ENCODE measurements at regions not wholly inside any gene's neighbourhood (a gene's known extent, or its start where the extent isn't known, plus 50 kb on each side); places are given as distances from the start of the nearest gene placed in this dataset.

- no peak overlapping the region for H3K4me3 ChIP-seq
- H3K36me3 ChIP-seq: no peaks in the 10 kb centered on the region
- H3K27ac ChIP-seq: no peak overlapping the region
- TF ChIP-seq POLR2A (IDR thresholded peaks at IDR 0.05) (no peak), CTCF (IDR thresholded peaks at IDR 0.05) (no peak)
- no peak for DNase-seq
- no peaks in the 10 kb centered on the region for H3K9me3 ChIP-seq
- no peaks in the 10 kb centered on the region for H3K27me3 ChIP-seq
- no peaks in the 10 kb centered on the region for H3K4me1 ChIP-seq
These were observed 312.7 kb upstream of the CCL2 start for GRCh38 chr17:33942414-33942813.

GRCh38 chr17:33944412-33944811, 310.7 kb upstream of the CCL2 start:
- no peak for TF ChIP-seq POLR2A (IDR thresholded peaks at IDR 0.05)
- TF ChIP-seq CTCF (IDR thresholded peaks at IDR 0.05): no peak
- Histone ChIP-seq H3K9me3 (no peaks in the 10 kb centered on the region), H3K4me1 (no peaks in the 10 kb centered on the region), H3K27me3 (no peaks in the 10 kb centered on the region), H3K36me3 (no peaks in the 10 kb centered on the region), H3K27ac (no peak overlapping the region), H3K4me3 (no peak overlapping the region)
- DNase-seq: no peak

- no peak for TF ChIP-seq POLR2A (IDR thresholded peaks at IDR 0.05)
- no peak for TF ChIP-seq CTCF (IDR thresholded peaks at IDR 0.05)
- Histone ChIP-seq H3K9me3 (no peaks in the 10 kb centered on the region), H3K27ac (no peak overlapping the region), H3K36me3 (no peaks in the 10 kb centered on the region), H3K4me1 (no peaks in the 10 kb centered on the region), H3K27me3 (no peaks in the 10 kb centered on the region), H3K4me3 (no peak overlapping the region)
- no peak for DNase-seq
These were observed 310.3 kb upstream of the CCL2 start for GRCh38 chr17:33944826-33945225.

GRCh38 chr17:33945646-33946546, 309.2 kb upstream of the CCL2 start:
- H3K36me3 ChIP-seq: no peaks in the 10 kb centered on the region
- no peak overlapping the region for H3K4me3 ChIP-seq
- H3K9me3 ChIP-seq: no peaks in the 10 kb centered on the region
- H3K27me3 ChIP-seq: no peaks in the 10 kb centered on the region
- no peaks in the 10 kb centered on the region for H3K4me1 ChIP-seq
- no peak for DNase-seq
- no peak for TF ChIP-seq POLR2A (IDR thresholded peaks at IDR 0.05)
- no peak for TF ChIP-seq CTCF (IDR thresholded peaks at IDR 0.05)
- H3K27ac ChIP-seq: no peak overlapping the region

- H3K9me3 ChIP-seq: no peaks in the 10 kb centered on the region
- DNase-seq: no peak
- H3K4me3 ChIP-seq: no peak overlapping the region
- TF ChIP-seq POLR2A (IDR thresholded peaks at IDR 0.05): no peak
- no peak for TF ChIP-seq CTCF (IDR thresholded peaks at IDR 0.05)
- H3K27me3 ChIP-seq: no peaks in the 10 kb centered on the region
- no peaks in the 10 kb centered on the region for H3K4me1 ChIP-seq
- H3K27ac ChIP-seq: no peak overlapping the region
- no peaks in the 10 kb centered on the region for H3K36me3 ChIP-seq
These were observed 307.3 kb upstream of the CCL2 start for GRCh38 chr17:33947762-33948161.

Data from Peyer's patch (tissue), 4 donors.